CD4-positive, alpha-beta T cell treated with Interleukin-21 for 1 hour (primary cell): ENCODE measurements at regions not wholly inside any gene's neighbourhood (a gene's known extent, or its start where the extent isn't known, plus 50 kb on each side); places are given as distances from the start of the nearest gene placed in this dataset.
A peak's percentile ranks its signal among the peaks of the same experiment; 100 is the strongest.
"Not testable (repeated sequence)": the region's sequence is repeated elsewhere in the genome, so short reads cannot be mapped to it uniquely, and the experiment has no call there.

Experiments
- DNase-seq: peaks from one replicate; pipeline ENCODE4 v3.0.0-alpha.2; 2020

GRCh38 chr14:99007795-99008194 is 264.2 kb downstream of the BCL11B start:
- no peak for DNase-seq

GRCh38 chr14:99009871-99010270 is 262.1 kb downstream of the BCL11B start:
- DNase-seq, result peak; percentile 12

- no peak for DNase-seq
Measured at GRCh38 chr14:99011385-99011784, 260.6 kb downstream of the BCL11B start.

GRCh38 chr14:99012703-99013102 is 259.3 kb downstream of the BCL11B start:
- no peak for DNase-seq

- no peak for DNase-seq
Measured at GRCh38 chr14:99015833-99016232, 256.2 kb downstream of the BCL11B start.

- no peak for DNase-seq
Measured at GRCh38 chr14:99023371-99023770, 248.6 kb downstream of the BCL11B start.

- no peak for DNase-seq
Measured at GRCh38 chr14:99024926-99025325, 247.1 kb downstream of the BCL11B start.

GRCh38 chr14:99025418-99025817 is 246.6 kb downstream of the BCL11B start:
- DNase-seq, result no peak

- DNase-seq, result no peak
Measured at GRCh38 chr14:99026471-99026870, 245.5 kb downstream of the BCL11B start.

GRCh38 chr14:99028041-99028440 is 244.0 kb downstream of the BCL11B start:
- DNase-seq, result no peak

- DNase-seq, result no peak
Measured at GRCh38 chr14:99028521-99028920, 243.5 kb downstream of the BCL11B start.

- no peak for DNase-seq
Measured at GRCh38 chr14:99029145-99029915, 242.7 kb downstream of the BCL11B start.

GRCh38 chr14:99029916-99030305 is 242.1 kb downstream of the BCL11B start:
- no peak for DNase-seq

- DNase-seq, result no peak
Measured at GRCh38 chr14:99030454-99030853, 241.5 kb downstream of the BCL11B start.

- no peak for DNase-seq
Measured at GRCh38 chr14:99032759-99033158, 239.2 kb downstream of the BCL11B start.

- DNase-seq, result no peak
Measured at GRCh38 chr14:99033951-99034350, 238.0 kb downstream of the BCL11B start.

- DNase-seq, result no peak
Measured at GRCh38 chr14:99034711-99035171, 237.3 kb downstream of the BCL11B start.

- DNase-seq, result no peak
Measured at GRCh38 chr14:99035268-99035667, 236.7 kb downstream of the BCL11B start.

GRCh38 chr14:99035712-99036610 is 236.0 kb downstream of the BCL11B start:
- no peak for DNase-seq

GRCh38 chr14:99036611-99037293 is 235.2 kb downstream of the BCL11B start:
- DNase-seq, result peak; percentile 7

- not testable (repeated sequence) for DNase-seq
Measured at GRCh38 chr14:99037326-99037725, 234.7 kb downstream of the BCL11B start.

GRCh38 chr14:99037777-99038430 is 234.1 kb downstream of the BCL11B start:
- DNase-seq, result no peak

GRCh38 chr14:99038431-99038820 is 233.6 kb downstream of the BCL11B start:
- no peak for DNase-seq
